Adrenal gland (tissue), 9 donors: ENCODE measurements at regions not wholly inside any gene's neighbourhood (a gene's known extent, or its start where the extent isn't known, plus 50 kb on each side); places are given as distances from the start of the nearest gene placed in this dataset.

Experiments
- DNase-seq, 7 donors: peaks; one replicate each; pipeline ENCODE4 v3.0.0-alpha.2; 2019 to 2020
- H3K27ac ChIP-seq, 5 donors: fragments of 200-600 bp; sonication (generic) in 4 of 5; 1 replicate in 3 of 5; 2 replicates in 2 of 5; pipeline versions ENCODE4 v1.5.1 to v1.8.0; 2016 to 2020; ENCODE audit warnings: mild to moderate bottlenecking in 1 of 5
- H3K27me3 ChIP-seq: fragments of 200-600 bp; 2 replicates; pipeline ENCODE4 v1.8.0; 2021
- H3K36me3 ChIP-seq, 2 donors: fragments of 200-600 bp; replicated peaks in 1 of 2; 1 replicate in 1 of 2; 2 replicates in 1 of 2; pipeline versions ENCODE4 v1.5.1 to v1.8.0; 2018 to 2022
- H3K4me1 ChIP-seq, 2 donors: fragments of 200-600 bp; replicated peaks in 1 of 2; 1 replicate in 1 of 2; 2 replicates in 1 of 2; pipeline versions ENCODE4 v1.5.1 to v1.8.0; 2018 to 2021
- H3K4me3 ChIP-seq, 4 donors: fragments of 200-600 bp; sonication (generic) in 3 of 4; one replicate each; pipeline ENCODE4 v1.5.1; 2016 to 2018
- H3K9me3 ChIP-seq, 3 donors: fragments of 200-600 bp; sonication (generic) in 1 of 3; replicated peaks in 1 of 3; 1 replicate in 2 of 3; 2 replicates in 1 of 3; pipeline versions ENCODE4 v1.5.1 to v1.8.0; 2016 to 2021
- CTCF ChIP-seq, 6 experiments: fragments of 450-650 bp in 4 of 6; fragments of 200-600 bp in 2 of 6; sonication (generic) in 1 of 6; IDR thresholded peaks; 1 replicate in 5 of 6; 2 replicates in 1 of 6; pipeline versions ENCODE4 v1.5.1 to v1.8.0; 2016 to 2021; ENCODE audit warnings: antibody characterized with exemption in 6 of 6, mild to moderate bottlenecking in 2 of 6, moderate library complexity in 1 of 6
- POLR2A ChIP-seq, 2 donors: fragments of 450-650 bp; IDR thresholded peaks; one replicate each; pipeline ENCODE4 v1.6.1; 2017; ENCODE audit warnings: antibody characterized with exemption in 2 of 2, mild to moderate bottlenecking in 2 of 2, moderate library complexity in 1 of 2
- WGBS, 4 donors: extraction: QIAGEN DNeasy Blood & Tissue Kit in 2 of 4; methylation state at CpG; one replicate each; pipeline versions ENCODE4 v1.1.5 to v1.1.7; 2013 to 2017; 5-methylcytosine and 5-hydroxymethylcytosine counted together
- intact Hi-C, 2 donors: fragments of 100-400 bp; cut with DNase I; formaldehyde crosslinking; loops; one replicate each; pipeline versions ENCODE4 v1.14.1 to v1.15.0; 2022 to 2023
- donor health status: healthy with polysubstance abuse.
- donor health status: Bipolar disorder and iron deficiency.
- donor health status: DM: yes; HTN: yes; CAD: no.
- donor health status: DM: no; HTN: no; CAD: no.
- donor health status: DM: no; HTN: no; CAD: no.

GRCh38 chr2:195537811-195538210 lies 119.2 kb upstream of the SLC39A10 start:
- intact Hi-C loops: no loop called here
- H3K27ac ChIP-seq: no peak overlapping the region
- H3K4me1 ChIP-seq: peaks cover 11 to 50% of the 10 kb centered on the region in 2 donors
- H3K36me3 ChIP-seq: no peaks in the 10 kb centered on the region
- TF ChIP-seq POLR2A (IDR thresholded peaks at IDR 0.05) (no peak), CTCF (IDR thresholded peaks at IDR 0.05) (no peak)
- H3K9me3 ChIP-seq: no peaks in the 10 kb centered on the region
- H3K27me3 ChIP-seq: no peaks in the 10 kb centered on the region
- WGBS, 4 donors: 85 to 95% (median 90%) methylated on average over 3 of the region's 3 CpGs
- DNase-seq: no peak
- no peak overlapping the region for H3K4me3 ChIP-seq

GRCh38 chr2:195536906-195537305 lies 120.1 kb upstream of the SLC39A10 start:
- Histone ChIP-seq H3K27me3 (no peaks in the 10 kb centered on the region), H3K4me3 (no peak overlapping the region), H3K27ac (peak overlapping the region in 1 of 5 donors; percentile 33), H3K36me3 (no peaks in the 10 kb centered on the region), H3K9me3 (no peaks in the 10 kb centered on the region), H3K4me1 (peaks cover 16 to 55% of the 10 kb centered on the region in 2 donors)
- intact Hi-C loops: no loop called here
- 26 to 43% (median 34%) methylated on average over 2 of the region's 2 CpGs for WGBS, 4 donors
- no peak for TF ChIP-seq POLR2A (IDR thresholded peaks at IDR 0.05)
- TF ChIP-seq CTCF (IDR thresholded peaks at IDR 0.05): no peak
- peak in 1 of 7 donors; percentile 8 for DNase-seq

GRCh38 chr2:195535911-195536522 lies 121.0 kb upstream of the SLC39A10 start:
- intact Hi-C loops: no loop called here

GRCh38 chr2:195534971-195535370 lies 122.1 kb upstream of the SLC39A10 start:
- Histone ChIP-seq H3K27ac (peak overlapping the region in 4 of 5 donors; percentile 23 to 93 (median 79)), H3K27me3 (no peaks in the 10 kb centered on the region), H3K9me3 (no peaks in the 10 kb centered on the region), H3K36me3 (no peaks in the 10 kb centered on the region), H3K4me1 (peaks cover 16 to 55% of the 10 kb centered on the region in 2 donors), H3K4me3 (no peak overlapping the region)
- WGBS, 4 donors: 27 to 37% (median 34%) methylated on average over 1 of the region's 1 CpG
- no peak for TF ChIP-seq CTCF (IDR thresholded peaks at IDR 0.05)
- no peak for TF ChIP-seq POLR2A (IDR thresholded peaks at IDR 0.05)
- intact Hi-C loops: no loop called here
- DNase-seq: no peak

More at GRCh38 chr2:195535911-195536522, 121.0 kb upstream of the SLC39A10 start:
- Histone ChIP-seq H3K36me3 (no peaks in the 10 kb centered on the region), H3K4me3 (no peak overlapping the region), H3K9me3 (no peaks in the 10 kb centered on the region), H3K4me1 (peaks cover 16 to 55% of the 10 kb centered on the region in 2 donors), H3K27me3 (no peaks in the 10 kb centered on the region), H3K27ac (peak overlapping the region in 3 of 5 donors; percentile 33 to 88 (median 36))
- DNase-seq: peak in 6 of 7 donors; percentile 22 to 68 (median 38)
- 67 to 79% (median 77%) methylated on average over 7 of the region's 7 CpGs for WGBS, 4 donors
- TF ChIP-seq POLR2A (IDR thresholded peaks at IDR 0.05) (no peak), CTCF (IDR thresholded peaks at IDR 0.05) (no peak)
